Thymus (tissue), 11 donors: ENCODE measurements at regions not wholly inside any gene's neighbourhood (a gene's known extent, or its start where the extent isn't known, plus 50 kb on each side); places are given as distances from the start of the nearest gene placed in this dataset.

Experiments used
- DNase-seq, 9 donors: peaks; one replicate each; pipeline ENCODE4 v3.0.0-alpha.2; 2013; ENCODE audit warnings: low spot score in 9 of 9, low read depth in 6 of 9, missing footprints in 1 of 9
- H3K27ac ChIP-seq, 2 donors: one replicate each; pipeline ENCODE4 v1.5.1; 2013; ENCODE audit warnings: control low read depth in 1 of 2, low read depth in 1 of 2, low read length in 1 of 2, mild to moderate bottlenecking in 1 of 2, moderate library complexity in 1 of 2
- H3K27me3 ChIP-seq, 2 donors: one replicate each; pipeline ENCODE4 v1.5.1; 2013; ENCODE audit warnings: low read length in 1 of 2; ENCODE audit not compliant: control insufficient read depth in 2 of 2, insufficient read depth in 1 of 2
- H3K36me3 ChIP-seq, 2 donors: one replicate each; pipeline ENCODE4 v1.5.1; 2013; ENCODE audit warnings: low read length in 1 of 2, mild to moderate bottlenecking in 1 of 2, moderate library complexity in 1 of 2; ENCODE audit not compliant: control insufficient read depth in 2 of 2, insufficient read depth in 2 of 2
- H3K4me1 ChIP-seq, 2 donors: one replicate each; pipeline ENCODE4 v1.5.1; 2013; ENCODE audit warnings: low read length in 2 of 2; ENCODE audit not compliant: control insufficient read depth in 2 of 2, insufficient read depth in 2 of 2
- H3K4me3 ChIP-seq, 2 donors: one replicate each; pipeline ENCODE4 v1.5.1; 2013; ENCODE audit warnings: low read length in 2 of 2, control low read depth in 1 of 2, mild to moderate bottlenecking in 1 of 2
- H3K9me3 ChIP-seq, 2 donors: one replicate each; pipeline ENCODE4 v1.5.1; 2013; ENCODE audit warnings: low read length in 1 of 2, mild to moderate bottlenecking in 1 of 2; ENCODE audit not compliant: control insufficient read depth in 2 of 2, insufficient read depth in 1 of 2
- WGBS: extraction: QIAGEN DNeasy Blood & Tissue Kit; methylation state at CpG from one replicate; pipeline ENCODE4 v1.1.7; 2013; 5-methylcytosine and 5-hydroxymethylcytosine counted together
- donor health status: healthy.

DNA sequence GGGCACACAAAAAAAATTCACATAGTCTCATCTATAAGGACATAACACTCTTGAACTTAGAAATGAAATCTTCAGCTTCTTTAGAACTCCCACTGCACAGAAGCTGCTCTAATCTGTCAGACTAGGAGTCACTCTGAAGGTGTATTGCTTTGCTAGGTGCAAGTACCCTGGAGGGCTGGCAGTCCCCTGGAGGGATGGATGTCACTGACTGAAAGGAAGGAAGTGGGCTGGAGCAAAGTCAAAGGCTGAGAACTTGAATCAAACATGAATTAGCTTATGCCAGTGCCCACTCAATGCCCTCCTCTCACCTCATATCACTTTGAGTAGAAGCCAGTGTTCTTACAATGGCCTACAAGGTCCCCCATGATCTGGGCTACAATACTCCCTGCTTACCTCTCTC is 140.3 kb upstream of the ANKRD1 start:
- Histone ChIP-seq H3K4me3 (no peak overlapping the region), H3K4me1 (peaks cover 3 to 5% of the 10 kb centered on the region in 2 donors), H3K27me3 (no peaks in the 10 kb centered on the region), H3K27ac (no peak overlapping the region), H3K36me3 (no peaks in the 10 kb centered on the region), H3K9me3 (no peaks in the 10 kb centered on the region)
- peak in 2 of 9 donors; percentile 4 to 13 for DNase-seq

DNA sequence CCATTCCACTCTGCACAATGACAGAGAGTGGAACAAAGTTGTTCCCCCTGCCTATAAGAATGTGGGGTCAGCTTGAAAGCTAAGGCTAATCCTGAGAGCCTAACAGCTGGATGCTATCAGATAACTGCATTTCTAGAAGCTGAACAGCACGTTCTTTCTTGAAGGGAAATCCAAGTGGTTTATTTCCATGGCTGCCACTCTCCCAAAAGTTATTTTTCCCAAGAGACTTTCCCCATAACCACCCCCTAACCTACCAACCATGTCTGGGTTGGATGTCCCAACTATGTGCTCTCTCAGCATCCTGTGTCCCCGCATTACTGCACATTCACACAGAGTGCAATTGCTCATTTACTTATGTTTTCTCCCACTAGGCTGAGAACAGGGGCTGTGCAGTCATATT is 140.7 kb upstream of the ANKRD1 start:
- Histone ChIP-seq H3K36me3 (no peaks in the 10 kb centered on the region), H3K27ac (no peak overlapping the region)

DNA sequence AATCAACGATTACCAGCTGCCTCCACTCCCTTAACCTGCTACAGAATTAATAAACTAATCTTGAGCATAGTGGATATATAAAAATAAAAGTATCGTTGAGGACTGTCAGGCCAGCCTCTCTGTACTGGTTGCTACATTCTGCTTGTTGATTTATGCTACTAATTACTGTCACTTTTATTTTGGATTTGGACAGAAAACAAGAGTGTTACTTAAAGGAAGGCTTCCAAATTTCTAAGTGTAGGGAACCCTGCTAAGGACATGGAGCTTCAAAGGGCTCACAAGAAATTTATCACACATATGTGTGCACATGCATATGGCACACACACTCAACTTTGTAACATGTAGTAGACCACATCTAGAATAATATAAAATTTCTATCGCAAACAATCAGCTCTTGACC is 141.2 kb upstream of the ANKRD1 start:
- H3K9me3 ChIP-seq, result no peaks in the 10 kb centered on the region
- no peak overlapping the region for H3K4me3 ChIP-seq
- no peaks in the 10 kb centered on the region for H3K27me3 ChIP-seq
- WGBS, result 96% methylated on average over 3 of the region's 3 CpGs
- no peaks in the 10 kb centered on the region for H3K36me3 ChIP-seq
- H3K27ac ChIP-seq, result no peak overlapping the region
- no peak for DNase-seq
- H3K4me1 ChIP-seq, result peaks cover 3 to 5% of the 10 kb centered on the region in 2 donors

More for the DNA sequence above, 140.7 kb upstream of the ANKRD1 start:
- DNase-seq, result no peak
- WGBS, result 89% methylated on average over 2 of the region's 2 CpGs
- H3K4me3 ChIP-seq, result no peak overlapping the region
- no peaks in the 10 kb centered on the region for H3K9me3 ChIP-seq
- H3K27me3 ChIP-seq, result no peaks in the 10 kb centered on the region
- peaks cover 3 to 5% of the 10 kb centered on the region in 2 donors for H3K4me1 ChIP-seq

DNA sequence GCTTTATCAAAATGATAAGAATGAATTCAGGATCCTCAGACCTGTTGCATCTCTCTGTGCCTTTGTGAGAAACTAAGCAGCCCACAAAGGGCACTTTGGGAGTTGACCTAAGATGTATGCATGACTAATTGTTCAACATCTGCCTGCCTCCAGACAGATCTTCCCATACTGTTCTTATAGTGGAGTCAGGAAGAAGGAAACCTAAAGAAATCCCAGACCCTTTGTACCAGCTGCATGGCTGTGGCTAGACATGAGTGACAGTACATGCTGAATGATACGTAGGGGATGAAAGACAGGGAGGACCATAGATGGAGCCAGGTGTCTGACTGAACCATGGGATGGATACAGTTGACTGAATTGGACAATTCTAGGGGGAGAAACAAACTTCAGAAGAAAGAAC is 148.7 kb upstream of the PCGF5 start:
- H3K27me3 ChIP-seq, result no peaks in the 10 kb centered on the region
- 97% methylated on average over 1 of the region's 1 CpG for WGBS
- DNase-seq, result no peak
- H3K4me3 ChIP-seq, result no peak overlapping the region
- no peak overlapping the region for H3K27ac ChIP-seq
- no peaks in the 10 kb centered on the region for H3K36me3 ChIP-seq
- H3K9me3 ChIP-seq, result peaks cover 0 to 4% of the 10 kb centered on the region in 2 donors
- H3K4me1 ChIP-seq, result no peaks in the 10 kb centered on the region

DNA sequence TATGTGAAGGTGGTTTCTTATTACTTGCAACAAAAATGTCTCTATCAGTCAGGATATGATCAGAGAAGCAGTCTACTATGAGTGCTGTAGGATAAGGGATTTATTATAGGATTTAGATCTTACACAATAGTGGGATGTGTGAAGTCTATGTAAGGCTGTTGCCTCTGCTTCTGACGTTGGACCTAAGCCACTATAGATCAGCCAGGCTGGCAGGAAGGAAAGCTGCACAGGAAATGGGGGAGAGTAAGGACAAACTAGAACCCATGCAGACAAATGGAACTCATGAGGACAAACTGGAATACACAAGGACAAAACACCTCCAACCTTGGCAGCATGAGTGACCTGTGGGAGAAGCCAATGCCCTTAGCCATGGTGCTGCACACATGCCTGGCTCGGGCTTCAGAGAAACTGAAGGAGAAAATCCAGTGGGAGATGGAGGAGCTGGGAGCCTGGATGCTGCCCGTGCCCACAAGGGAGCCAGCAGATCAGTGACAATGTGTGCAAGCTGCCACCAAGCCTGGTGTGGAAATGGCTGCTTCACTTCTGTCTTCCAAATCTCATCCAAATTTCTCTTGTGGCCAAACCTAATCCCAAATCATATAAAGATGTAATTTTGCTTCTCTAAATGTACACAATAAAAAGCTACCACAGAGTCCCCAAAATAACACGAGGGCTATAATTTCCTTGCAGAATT is 147.0 kb upstream of the PCGF5 start:
- no peak for DNase-seq
- 82% methylated on average over 4 of the region's 4 CpGs for WGBS

DNA sequence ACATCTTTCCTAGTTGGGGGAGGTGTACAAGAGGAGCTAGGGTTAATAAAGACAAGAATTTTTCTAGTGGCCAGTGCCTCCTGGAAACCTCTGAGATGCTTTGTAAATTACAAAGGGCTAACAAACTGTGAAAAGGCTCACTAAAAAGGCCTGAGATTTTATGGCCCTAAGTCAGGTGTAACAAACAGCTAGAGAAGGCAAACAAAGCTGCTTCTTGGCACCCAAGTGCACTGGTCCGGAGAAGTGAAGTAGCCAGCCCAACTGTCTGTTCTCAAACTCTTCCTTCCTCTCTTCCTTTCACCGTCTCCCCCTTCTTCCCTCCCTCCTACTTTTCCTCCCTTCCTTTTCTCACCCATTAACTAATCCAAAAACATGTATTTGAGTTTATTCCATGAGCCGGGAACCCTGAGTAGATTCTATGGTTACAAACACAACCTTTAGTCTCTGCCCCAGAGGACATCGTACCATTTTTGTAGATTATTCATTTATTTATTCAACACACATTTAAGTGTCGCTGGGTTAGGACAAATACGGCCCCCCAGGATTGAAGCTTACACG is 143.4 kb upstream of the PCGF5 start:
- Histone ChIP-seq H3K36me3 (no peaks in the 10 kb centered on the region), H3K27ac (no peak overlapping the region), H3K4me1 (no peaks in the 10 kb centered on the region), H3K4me3 (no peak overlapping the region), H3K27me3 (no peaks in the 10 kb centered on the region), H3K9me3 (peaks cover 0 to 4% of the 10 kb centered on the region in 2 donors)
- 80% methylated on average over 7 of the region's 7 CpGs for WGBS
- no peak for DNase-seq

More for the DNA sequence above, 147.0 kb upstream of the PCGF5 start:
- Histone ChIP-seq H3K36me3 (no peaks in the 10 kb centered on the region), H3K9me3 (peaks cover 0 to 4% of the 10 kb centered on the region in 2 donors), H3K27me3 (no peaks in the 10 kb centered on the region), H3K27ac (no peak overlapping the region), H3K4me1 (no peaks in the 10 kb centered on the region), H3K4me3 (no peak overlapping the region)

DNA sequence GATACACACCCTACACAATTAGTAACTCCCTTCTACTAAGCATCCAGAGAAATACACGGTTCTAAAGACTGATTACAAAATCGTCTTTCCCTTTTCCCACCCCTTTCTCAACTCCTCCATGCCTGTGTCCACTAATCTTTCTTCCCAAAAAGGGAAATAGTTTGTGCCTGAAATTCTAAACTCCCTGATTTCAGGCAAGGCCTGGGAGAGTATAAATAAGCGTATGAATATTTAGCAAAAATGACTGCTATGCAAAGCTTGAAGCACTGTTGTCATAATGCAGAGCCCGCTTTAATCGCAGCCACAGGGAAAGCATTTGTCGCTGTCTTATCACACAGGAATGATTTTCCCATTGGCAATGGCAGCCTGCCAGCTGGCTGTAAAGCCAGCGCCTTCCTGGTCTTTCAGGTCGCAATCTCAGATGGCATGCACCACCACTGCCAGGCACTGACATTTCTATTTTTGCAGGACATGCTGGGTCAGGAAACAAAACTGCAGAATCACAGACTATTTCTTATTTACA is 142.9 kb upstream of the PCGF5 start:
- Histone ChIP-seq H3K4me1 (no peaks in the 10 kb centered on the region), H3K27ac (no peak overlapping the region), H3K9me3 (peaks cover 0 to 4% of the 10 kb centered on the region in 2 donors), H3K4me3 (no peak overlapping the region), H3K27me3 (no peaks in the 10 kb centered on the region), H3K36me3 (no peaks in the 10 kb centered on the region)
- no peak for DNase-seq
- 91% methylated on average over 8 of the region's 8 CpGs for WGBS

DNA sequence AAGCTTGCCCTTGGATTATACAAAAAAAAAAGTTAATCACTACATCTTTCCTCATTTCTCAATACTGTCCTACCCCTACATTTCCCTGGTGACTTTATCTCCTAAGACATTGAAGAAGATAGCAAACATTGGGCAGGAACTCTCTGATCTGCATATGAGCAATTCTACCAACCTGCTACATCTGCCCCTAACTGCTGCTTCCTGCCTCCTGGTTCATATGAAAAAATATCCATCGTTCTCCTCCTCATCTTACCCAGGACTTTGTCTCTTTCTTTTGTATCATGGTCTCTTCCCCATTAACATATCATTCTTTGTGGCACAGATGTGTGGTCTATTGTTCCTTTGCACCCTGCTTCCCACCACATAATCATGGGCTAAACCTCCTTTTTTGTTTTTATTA is 139.7 kb upstream of the PCGF5 start:
- H3K4me1 ChIP-seq, result no peaks in the 10 kb centered on the region
- no peak overlapping the region for H3K27ac ChIP-seq
- no peaks in the 10 kb centered on the region for H3K36me3 ChIP-seq
- H3K9me3 ChIP-seq, result no peaks in the 10 kb centered on the region
- H3K4me3 ChIP-seq, result no peak overlapping the region
- DNase-seq, result no peak
- no peaks in the 10 kb centered on the region for H3K27me3 ChIP-seq
- 75% methylated on average over 1 of the region's 1 CpG for WGBS

DNA sequence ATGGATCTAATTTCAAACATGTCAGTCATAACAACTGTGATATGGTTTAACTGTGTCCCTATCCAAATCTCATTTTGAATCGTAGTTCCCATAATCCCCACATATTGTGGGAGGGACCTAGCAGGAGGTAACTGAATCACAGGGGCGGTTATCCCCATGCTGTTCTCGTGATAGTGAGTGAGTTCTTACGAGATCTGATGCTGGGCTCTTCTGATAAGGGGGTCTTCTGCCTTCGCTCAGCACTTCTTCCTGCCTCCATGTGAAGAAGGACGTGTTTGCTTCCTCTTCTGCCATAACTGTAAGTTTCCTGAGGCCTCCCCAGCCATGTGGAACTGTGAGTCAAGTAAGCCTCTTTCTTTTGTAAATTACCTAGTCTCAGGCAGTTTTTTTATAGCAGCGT is 138.0 kb upstream of the PCGF5 start:
- Histone ChIP-seq H3K36me3 (no peaks in the 10 kb centered on the region), H3K4me1 (no peaks in the 10 kb centered on the region), H3K4me3 (no peak overlapping the region), H3K27me3 (no peaks in the 10 kb centered on the region), H3K27ac (no peak overlapping the region), H3K9me3 (no peaks in the 10 kb centered on the region)
- 93% methylated on average over 7 of the region's 7 CpGs for WGBS
- DNase-seq, result no peak
